ENCODE measurements at regions not wholly inside any gene's neighbourhood (a gene's known extent, or its start where the extent isn't known, plus 50 kb on each side); places are given as distances from the start of the nearest gene placed in this dataset.

DNA sequence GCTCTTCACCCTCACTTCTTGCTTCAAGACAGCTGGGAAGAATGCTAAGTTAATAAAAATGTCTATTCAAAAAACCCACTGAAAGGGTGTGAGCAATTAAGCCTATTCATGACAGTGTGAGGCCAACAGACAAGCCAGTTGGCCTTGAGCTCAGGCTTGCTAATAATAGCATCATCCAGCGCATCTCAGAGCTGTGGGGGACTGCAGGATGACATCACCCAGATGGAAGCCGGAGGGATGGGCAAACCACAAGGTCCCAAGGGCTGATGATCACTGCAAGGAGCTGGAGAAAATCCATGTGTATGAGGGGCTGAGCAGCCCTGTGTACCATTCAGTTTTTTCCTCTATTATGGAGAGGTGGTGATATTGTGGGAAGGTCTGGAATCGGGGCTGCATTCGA is 770.4 kb downstream of the TNS3 start:
- DNase-seq (ENCODE audit: low read depth): peak; percentile 96

DNA sequence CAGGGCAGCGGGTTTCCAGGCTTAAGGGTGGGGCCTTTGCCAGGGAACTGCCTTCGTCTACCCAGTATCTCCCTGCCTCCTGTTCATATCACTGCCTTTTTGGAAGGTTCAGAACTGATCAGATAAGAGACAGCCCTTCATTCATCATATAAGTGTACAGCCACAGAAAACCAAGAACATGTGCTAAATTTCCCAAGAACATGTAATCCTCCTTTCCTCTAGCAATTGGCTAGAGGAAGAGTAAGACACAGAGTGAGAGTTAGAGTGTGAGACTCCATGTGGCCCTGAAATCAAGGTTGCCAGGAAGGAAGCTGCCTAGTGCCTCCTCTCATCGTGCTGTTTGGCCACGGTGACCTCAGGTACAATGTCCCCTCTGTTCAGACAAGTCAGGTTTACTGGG is 770.9 kb downstream of the TNS3 start:
- peak; percentile 19 for DNase-seq (ENCODE audit: low read depth)

DNA sequence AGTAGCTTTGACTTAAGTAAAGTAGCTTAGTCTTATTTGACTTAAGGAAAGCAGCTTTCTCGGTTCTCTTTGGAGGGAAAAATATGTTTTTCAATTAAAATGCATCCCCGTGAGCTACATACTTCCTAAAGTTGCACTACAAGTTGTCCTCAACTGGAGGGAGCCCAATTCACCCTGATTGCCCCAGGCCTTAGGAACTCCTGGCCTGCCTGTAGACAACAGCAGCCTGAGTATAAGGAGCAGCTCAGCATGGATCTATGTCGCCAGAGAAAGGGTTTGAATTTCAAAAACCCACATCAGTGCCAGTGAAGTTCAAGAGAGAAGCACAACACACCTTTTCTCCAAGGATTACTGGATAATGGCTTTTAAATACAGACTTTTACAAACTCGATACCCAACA is 772.0 kb downstream of the TNS3 start:
- no peak for DNase-seq (ENCODE audit: low read depth)

DNA sequence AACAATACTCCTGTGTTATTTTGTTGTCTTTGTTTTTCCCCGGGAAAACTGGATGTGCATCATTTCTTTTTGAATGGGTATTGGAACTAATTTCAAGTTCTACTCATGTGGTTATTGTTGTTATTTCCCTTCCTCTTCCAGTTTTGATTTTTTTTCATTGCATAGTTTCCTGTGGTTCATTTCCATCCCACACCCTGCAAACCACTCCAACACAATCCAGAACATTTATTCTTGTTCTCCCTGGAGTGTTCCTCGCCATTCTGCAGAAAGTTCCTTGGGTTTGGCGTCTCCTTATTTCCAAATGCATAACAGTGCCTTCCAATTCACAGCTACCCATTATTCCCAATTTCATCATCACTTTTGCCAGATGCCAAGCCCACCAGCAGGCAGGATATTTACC is 775.1 kb downstream of the TNS3 start:
- DNase-seq (ENCODE audit: low read depth): no peak

DNA sequence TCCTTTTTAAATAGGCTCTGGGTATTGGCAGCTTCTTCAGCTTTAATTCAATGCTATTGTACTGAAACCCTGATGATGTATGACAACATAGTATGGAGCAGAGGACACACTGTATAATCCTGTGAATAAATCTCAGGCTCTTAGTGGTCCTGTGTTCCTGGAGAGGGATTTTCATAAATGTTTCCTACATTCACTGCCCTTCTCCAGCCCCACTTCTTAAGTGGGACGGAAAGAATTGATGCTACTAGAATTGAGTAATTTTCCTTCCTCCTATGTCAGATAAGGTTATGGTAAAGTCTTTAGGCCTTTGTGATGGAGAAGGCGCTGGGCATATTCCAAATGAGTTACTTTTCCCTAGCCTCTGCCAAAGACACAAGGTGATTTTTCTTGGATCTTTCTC is 779.4 kb downstream of the TNS3 start:
- no peak for DNase-seq (ENCODE audit: low read depth)

DNA sequence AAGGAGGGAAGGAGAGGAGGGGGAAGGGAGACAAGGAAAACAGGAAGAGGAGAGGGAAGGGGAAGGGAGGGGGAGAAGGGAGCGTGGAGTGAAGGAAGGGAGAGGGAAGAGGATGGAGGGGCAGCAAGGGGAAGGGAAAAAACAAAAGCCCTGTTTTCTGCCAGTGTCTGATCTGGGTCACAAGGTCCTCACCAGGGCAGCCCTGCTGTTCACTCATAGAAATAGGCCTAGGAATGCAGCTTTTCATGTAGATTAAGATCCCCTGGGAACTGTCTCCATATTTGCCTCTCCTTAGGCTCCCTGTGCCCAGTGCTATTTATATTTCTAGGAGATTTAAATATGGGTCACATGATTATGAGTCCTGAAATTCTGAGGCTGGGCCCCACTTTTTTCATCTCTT is 790.7 kb downstream of the TNS3 start:
- DNase-seq (ENCODE audit: low read depth): no peak

DNA sequence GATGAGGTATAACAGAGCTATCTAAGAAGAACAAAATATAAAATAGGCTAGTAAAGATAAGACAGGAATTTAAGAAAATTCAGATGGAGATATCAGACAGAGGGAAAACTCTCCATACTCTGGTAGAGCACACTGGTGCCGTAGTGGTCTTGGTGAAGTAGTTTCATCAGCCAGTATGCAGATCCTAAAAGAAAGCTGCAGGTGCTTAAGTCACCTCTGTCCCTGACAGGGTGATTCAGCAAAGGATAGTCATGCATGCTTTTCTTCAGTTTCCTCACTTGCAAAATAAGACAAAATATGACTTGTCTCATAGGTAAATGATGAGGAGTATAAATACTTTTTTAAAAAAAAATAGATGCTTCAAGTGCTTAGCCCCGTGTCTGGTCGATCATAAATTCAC is 794.9 kb downstream of the TNS3 start:
- no peak for DNase-seq (ENCODE audit: low read depth)

DNA sequence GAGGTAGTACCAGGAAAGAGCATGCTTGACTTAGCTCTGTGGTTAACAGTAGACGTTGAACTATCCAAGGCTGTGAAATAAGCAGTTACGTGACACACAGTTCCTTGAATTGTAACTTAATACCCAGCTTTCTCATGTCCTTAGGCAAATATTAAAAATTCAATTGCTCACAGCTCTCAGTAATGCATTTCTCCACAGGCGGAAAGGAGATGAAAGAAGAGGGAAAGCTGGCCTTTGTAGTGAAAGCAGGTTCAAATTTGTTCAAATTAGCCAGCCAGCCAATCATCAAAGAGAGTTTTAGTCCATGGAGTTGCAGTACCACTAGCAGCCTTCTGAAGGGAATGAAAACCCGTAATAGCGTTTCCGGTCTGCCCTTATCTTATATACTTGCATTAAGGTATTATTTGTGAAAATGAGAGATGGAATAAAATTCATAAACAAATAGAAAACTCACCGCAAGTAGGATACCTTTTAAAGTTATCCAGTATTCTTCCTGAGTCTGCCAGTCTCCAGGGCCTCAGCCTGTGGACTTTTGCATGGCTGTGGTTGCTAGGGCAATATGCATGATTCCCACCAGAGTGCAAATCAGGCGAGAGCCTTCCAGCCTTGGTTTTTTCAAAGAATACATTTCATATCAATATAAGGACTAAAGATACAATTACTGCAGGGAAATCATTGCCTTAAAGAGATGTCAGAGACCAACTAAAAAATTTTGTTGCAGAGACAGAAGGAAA is 795.5 kb downstream of the TNS3 start:
- peak; percentile 92 for DNase-seq (ENCODE audit: low read depth)

DNA sequence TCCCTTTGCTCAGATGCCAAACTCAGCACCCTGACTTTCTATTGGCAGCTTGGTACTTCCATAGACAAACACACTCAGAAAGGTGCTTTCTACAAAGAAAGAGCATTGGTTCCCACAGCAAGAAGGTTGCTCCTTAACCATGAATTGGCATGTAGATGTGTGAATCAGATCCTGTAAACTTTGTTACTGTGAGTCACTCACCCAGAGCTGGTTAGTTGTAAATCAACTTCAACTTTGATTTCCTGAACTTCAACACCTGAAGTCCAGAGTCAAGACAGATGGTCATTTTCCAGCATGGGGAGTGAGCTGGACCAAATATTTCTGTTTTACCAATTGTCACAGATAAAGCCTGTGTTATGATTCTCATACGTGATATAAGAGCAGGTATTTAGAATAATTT is 797.2 kb downstream of the TNS3 start:
- DNase-seq (ENCODE audit: low read depth): peak; percentile 91

DNA sequence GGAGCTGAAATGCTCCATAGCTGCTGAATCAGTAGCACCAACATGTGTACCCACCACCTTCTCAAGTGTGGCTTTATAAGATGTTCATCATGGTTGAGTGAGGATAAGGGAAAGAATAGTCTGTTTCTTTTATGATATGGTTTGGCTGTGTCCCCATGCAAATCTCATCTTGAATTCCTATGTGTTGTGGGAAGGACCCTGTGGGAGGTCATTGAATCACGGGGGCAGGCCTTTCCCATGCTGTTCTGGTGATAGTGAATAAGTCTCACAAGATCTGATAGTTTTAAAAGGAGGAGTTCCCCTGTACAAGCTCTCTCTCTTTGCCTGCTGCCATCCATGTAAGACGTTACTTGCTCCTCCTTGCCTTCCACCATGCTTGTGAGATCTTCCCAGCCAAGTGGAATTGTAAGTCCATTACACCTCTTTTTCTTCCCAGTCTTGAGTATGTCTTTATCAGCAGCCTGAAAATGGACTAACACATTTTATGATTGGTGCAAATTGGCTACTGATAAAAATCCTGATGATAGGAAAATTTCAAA is 799.9 kb downstream of the TNS3 start:
- peak; percentile 67 for DNase-seq (ENCODE audit: low read depth)

DNA sequence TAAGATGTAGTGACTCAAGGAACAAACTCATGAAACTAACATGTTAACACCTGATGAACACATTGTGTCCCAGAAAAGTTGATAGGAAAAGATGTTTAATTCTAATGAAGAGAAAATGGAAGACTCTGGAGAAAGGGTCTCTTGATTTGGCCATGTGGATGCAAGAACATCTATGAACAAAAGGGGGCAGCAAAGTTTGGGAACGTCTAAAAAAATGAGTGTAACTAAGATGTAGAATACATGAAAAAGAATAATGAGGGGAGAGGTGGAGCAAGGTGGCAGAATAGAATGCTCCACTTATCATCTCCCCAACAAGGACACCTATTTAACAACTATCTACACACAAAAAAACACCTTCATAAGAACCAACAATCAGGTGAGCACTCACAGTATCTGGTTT is 805.1 kb downstream of the TNS3 start:
- DNase-seq (ENCODE audit: low read depth): peak; percentile 38

DNA sequence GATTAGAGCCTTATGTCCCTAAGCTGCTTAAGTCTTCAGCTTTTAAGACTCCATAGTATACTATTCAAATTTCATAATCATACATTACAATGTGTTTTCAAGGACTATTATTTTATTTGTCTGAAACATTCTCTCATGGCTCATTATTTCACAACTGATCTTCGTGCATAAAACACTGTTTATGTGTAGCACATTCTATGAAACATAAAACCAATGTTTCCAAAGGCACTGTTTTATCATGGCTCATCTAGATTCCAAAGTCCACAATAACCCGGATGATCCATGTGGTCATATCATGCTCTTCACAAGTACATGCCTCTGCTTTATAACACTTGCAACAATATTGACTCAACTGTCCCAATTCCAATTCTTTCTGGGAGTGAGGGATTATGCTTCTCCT is 806.1 kb downstream of the TNS3 start:
- no peak for DNase-seq (ENCODE audit: low read depth)

DNA sequence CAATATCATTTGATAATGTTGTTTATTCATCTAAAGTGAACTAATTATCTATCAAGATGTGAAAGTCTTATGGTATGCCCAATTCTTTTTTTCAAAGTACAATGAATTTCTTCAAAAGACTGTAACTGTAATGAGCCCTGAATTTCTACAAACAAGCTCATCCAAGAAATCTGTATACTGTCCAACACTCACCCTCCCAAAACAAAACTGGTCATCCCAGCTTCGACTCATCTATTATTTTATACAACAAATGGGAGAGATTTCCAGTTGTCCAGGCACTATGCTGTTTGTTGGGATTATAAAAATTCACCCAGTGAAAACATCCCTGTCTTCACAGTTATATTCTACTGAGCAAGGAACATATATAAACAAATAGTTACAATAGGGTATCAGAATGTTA is 806.9 kb downstream of the TNS3 start:
- no peak for DNase-seq (ENCODE audit: low read depth)

DNA sequence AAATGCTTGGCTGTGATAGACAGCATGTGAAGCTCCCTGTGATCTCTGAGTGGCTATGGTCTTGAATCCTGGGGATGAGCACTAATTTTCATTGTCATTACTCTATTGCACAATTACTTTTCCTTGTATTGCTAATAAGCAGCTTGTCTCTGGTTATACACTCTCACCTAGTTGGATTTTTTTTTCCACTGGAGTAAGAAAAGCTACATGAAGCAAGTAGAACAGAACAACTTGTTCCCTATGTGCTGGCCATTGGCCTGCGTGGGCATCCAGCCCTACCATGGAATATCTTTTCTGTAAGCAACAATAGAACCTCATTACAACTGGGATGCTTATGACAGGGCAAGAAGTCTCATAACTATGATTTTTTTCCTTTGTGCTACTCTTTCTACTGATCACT is 807.4 kb downstream of the TNS3 start:
- DNase-seq (ENCODE audit: low read depth): no peak

DNA sequence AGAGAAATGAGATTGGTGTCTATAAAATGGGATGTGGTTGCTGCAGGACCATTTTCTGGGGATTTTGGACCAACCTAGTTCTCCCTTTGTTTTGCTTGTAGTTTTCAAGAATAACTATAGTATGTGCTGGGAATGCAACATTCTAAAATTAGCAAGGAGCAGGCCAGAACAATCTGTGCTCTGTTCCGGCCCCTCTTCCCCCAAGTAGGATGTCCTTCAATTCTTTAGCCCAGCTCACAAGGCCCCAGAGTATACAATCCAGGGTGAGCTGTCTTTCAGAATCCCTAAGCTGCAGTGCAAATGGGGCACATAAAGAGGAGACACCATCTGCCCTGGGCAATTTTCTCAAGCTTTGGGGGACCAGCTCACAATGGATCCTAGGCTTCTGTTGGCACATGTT is 809.1 kb downstream of the TNS3 start:
- DNase-seq (ENCODE audit: low read depth): no peak

DNA sequence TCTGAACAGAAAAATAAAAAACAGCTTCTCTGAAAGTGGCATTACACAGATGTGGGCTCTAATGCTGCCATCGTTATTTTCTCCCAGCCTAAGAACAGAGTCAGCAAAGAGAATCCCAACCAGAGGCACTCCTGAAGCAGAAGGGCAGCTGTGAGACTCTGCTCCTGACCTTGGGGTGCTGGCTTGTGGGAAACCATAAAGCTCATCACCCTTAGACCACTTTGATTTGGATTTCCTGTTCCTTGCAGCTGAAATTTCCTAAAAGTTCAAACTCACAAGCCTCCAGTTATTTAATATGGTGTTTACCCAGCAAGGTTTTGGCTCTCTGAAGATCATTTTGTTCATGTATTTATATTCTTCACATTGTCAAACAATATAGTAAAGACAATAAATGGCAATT is 814.8 kb downstream of the TNS3 start:
- no peak for DNase-seq (ENCODE audit: low read depth)

DNA sequence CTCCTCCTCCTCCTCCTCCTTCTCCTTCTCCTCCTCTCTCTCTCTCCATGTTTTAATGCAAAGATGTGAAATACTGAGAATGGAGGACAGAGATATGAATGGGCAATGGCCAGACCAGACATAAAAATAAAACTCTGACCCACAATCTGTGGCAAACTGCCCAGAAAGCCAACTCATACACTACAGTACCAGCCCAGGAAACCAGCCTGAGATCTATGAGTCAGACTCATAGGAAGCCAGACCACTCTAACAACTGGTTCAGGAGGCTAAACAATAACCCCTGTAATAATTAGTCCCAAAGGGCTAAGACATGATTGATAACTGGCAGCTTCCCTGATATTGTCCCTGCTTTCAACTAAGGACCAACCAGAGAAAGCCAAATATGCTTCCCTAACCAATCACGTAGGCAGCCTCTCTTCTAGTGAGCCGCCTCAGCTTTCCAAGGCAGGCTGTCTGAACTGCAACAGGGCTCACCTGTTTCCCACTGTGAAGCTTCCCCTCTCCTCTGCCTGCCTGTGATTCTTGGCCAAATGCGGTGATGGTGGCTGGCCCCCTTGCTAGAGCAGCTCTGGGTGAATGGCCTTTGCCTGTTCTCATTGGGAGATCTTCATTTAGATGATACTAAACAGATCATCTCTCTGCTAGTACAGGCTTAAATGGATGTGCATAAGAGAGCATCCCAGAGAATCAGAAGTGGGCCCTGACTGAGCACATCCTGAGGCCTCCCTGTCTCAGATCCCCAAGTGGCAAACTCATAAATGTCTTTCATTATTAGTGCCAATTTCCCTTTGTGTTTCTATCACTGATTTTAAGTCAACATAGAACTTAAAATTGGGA is 817.6 kb downstream of the TNS3 start:
- DNase-seq (ENCODE audit: low read depth): peak; percentile 99

DNA sequence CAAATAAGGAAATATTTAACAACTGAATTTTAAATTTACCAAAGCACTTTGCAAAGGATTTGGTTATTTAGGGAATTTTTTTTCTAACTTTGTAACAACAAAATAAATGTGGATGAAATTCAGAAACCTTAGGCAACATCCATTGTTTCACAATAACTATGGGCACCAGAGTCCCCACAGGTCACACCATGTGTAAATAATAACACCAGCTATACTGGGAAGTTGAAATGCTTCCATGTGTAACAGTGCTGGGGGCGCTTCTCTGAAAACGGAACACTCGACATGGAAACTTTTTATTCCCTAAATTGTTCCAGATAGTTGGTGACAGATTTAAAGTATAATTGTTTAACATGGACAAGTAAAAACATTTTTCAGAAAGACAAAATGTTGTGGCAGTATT is 818.6 kb downstream of the TNS3 start:
- no peak for DNase-seq (ENCODE audit: low read depth)

DNA sequence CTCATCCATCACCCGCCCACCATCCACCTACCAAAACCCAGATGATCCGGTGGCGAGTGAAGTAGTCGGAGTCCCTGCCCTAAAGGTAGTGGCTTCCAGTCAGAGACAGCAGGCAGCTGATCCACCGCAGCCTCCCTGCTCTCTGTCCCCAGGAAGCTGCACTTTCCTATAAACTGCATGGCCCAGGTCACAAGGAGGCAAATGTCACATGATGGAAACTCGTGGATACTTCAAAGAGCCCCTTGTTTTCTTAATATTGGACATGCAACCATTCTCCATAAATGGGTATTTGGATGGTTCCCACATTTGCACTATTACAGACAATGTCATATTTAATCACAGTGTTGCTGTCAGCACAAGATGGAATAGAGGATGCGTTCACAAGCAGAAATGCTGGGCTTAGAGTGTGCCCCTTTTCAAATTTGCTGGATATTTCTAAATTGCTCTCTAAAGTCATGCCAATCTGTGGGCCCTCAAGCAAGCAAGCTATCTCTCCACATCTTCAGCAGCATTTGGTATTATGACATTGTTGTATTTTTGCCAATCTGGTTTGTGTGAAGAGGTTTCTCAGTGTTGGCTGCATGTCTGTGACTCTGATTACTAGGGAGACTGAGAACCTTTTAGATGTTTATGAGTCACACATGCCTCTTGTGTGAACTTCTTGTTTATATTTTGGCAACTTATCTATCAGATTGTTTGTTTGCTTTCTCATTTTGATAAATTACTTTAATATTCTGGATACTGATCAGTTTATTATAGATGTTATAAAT is 822.0 kb downstream of the TNS3 start:
- DNase-seq (ENCODE audit: low read depth): peak; percentile 55

DNA sequence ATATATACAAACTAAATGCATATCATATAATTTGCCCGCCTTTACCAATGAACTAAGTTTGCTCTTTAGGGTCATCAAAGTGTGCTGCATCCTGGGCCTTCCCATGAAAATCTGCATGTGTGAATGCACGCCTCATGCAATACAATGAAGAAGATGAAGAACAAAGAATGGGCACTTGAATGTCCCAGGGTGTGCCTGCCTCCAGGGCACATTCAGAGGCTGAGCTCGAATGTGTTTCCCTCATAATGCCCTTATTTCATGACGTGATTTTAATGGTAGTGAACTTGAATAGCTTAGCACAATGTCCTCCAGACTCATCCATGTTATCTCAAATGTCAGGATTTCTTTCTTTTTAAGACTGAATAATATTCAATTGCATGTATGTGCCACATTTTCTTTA is 824.9 kb downstream of the TNS3 start:
- DNase-seq (ENCODE audit: low read depth): no peak

DNA sequence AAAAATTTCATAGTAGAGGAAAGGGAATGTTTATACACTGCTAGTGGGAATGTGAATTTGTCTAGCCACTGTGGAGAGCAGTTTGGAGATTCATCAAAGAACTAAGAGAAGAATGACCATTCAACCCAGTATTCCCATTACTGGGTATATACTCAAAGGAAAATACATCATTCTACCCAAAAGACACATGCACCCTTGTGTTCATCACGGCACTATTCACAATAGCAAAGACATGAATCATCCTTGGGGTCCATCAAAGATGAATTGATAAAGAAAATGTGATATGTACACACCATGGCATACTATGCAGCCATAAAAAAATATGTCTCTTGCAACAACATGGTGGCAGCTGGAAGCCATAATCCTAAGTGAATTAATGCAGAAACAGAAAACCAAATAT is 825.7 kb downstream of the TNS3 start:
- DNase-seq (ENCODE audit: low read depth): no peak
